ENCODE measurements at regions not wholly inside any gene's neighbourhood (a gene's known extent, or its start where the extent isn't known, plus 50 kb on each side); places are given as distances from the start of the nearest gene placed in this dataset.

DNA sequence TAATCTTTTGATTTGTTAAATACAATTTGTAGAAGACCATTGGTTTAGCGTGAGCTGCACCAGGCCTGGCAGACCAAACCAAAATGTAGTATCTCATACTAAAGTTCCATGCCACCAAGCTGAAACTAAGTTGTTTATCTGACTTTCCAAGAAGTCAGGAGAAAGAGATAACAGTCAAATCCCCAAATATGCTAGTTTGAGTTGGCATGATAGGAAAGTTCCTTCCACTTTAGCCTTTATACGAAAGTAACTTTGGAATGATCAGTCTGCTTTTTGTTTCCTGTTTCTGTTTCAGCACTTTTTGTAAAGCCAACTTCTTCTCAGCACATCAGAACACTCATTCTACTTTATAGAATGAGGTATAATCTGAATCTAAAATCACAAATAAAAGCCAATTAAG lies 449.2 kb downstream of the GRXCR1 start:
- no peak for ATAC-seq (ENCODE audit: insufficient read depth, low FRiP score)
- TF ChIP-seq, protein P1, sequence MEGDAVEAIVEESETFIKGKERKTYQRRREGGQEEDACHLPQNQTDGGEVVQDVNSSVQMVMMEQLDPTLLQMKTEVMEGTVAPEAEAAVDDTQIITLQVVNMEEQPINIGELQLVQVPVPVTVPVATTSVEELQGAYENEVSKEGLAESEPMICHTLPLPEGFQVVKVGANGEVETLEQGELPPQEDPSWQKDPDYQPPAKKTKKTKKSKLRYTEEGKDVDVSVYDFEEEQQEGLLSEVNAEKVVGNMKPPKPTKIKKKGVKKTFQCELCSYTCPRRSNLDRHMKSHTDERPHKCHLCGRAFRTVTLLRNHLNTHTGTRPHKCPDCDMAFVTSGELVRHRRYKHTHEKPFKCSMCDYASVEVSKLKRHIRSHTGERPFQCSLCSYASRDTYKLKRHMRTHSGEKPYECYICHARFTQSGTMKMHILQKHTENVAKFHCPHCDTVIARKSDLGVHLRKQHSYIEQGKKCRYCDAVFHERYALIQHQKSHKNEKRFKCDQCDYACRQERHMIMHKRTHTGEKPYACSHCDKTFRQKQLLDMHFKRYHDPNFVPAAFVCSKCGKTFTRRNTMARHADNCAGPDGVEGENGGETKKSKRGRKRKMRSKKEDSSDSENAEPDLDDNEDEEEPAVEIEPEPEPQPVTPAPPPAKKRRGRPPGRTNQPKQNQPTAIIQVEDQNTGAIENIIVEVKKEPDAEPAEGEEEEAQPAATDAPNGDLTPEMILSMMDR (IDR thresholded peaks at IDR 0.05; ENCODE audit: control extremely low read depth, extremely low read depth) = no peak
- no peak for DNase-seq
- H3K4me3 ChIP-seq = no peak overlapping the region
- no peaks in the 10 kb centered on the region for H3K4me1 ChIP-seq (ENCODE audit: control insufficient read depth in 5 of 5, insufficient read depth in 5 of 5, low read length in 5 of 5)
- H3K9me3 ChIP-seq (ENCODE audit: control insufficient read depth in 4 of 4, insufficient read depth in 3 of 4, low read length in 3 of 4) = no peaks in the 10 kb centered on the region
- WGBS, 2 donors = 62 to 65% methylated on average over 2 of the region's 2 CpGs
- H3K36me3 ChIP-seq (ENCODE audit: control insufficient read depth in 4 of 4, insufficient read depth in 4 of 4, low read length in 4 of 4) = no peaks in the 10 kb centered on the region
- no peaks in the 10 kb centered on the region for H3K27me3 ChIP-seq (ENCODE audit: control insufficient read depth in 3 of 3, insufficient read depth in 3 of 3, low read length in 2 of 3)
- H3K9ac ChIP-seq (ENCODE audit: insufficient read depth in 1 of 2, low read length in 2 of 2) = no peak overlapping the region
- no peak overlapping the region for H3K27ac ChIP-seq (ENCODE audit: low read depth in 1 of 2, low read length in 1 of 2)

DNA sequence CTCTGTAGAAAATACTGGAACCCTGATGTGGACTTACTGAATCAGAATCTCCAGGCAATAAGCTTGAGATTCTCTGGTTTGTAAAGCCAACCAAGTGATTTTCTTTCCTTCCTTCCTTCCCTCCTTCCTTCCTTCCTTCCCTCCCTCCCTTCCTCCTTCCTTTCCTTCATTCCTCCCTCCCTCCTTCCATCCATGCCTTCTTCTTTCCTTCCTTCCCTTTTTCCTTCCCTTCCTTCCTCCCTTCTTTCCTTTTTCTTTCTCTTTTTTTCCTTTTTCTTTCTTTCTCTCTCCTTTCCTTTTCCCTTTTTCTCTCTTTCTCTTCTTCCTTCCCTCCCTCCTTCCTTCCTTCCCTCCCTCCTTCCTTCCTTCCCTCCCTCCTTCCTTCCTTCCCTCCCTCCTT lies 450.8 kb downstream of the GRXCR1 start:
- DNase-seq (no peak), ATAC-seq (ENCODE audit: insufficient read depth, low FRiP score) (no peak)
- Histone ChIP-seq H3K9ac (ENCODE audit: insufficient read depth in 1 of 2, low read length in 2 of 2) (no peak overlapping the region), H3K27ac (ENCODE audit: low read depth in 1 of 2, low read length in 1 of 2) (no peak overlapping the region), H3K4me1 (ENCODE audit: control insufficient read depth in 5 of 5, insufficient read depth in 5 of 5, low read length in 5 of 5) (no peaks in the 10 kb centered on the region), H3K27me3 (ENCODE audit: control insufficient read depth in 3 of 3, insufficient read depth in 3 of 3, low read length in 2 of 3) (no peaks in the 10 kb centered on the region), H3K36me3 (ENCODE audit: control insufficient read depth in 4 of 4, insufficient read depth in 4 of 4, low read length in 4 of 4) (no peaks in the 10 kb centered on the region), H3K4me3 (no peak overlapping the region), H3K9me3 (ENCODE audit: control insufficient read depth in 4 of 4, insufficient read depth in 3 of 4, low read length in 3 of 4) (no peaks in the 10 kb centered on the region)
- TF ChIP-seq, protein P1 (IDR thresholded peaks at IDR 0.05; ENCODE audit: control extremely low read depth, extremely low read depth) = no peak

DNA sequence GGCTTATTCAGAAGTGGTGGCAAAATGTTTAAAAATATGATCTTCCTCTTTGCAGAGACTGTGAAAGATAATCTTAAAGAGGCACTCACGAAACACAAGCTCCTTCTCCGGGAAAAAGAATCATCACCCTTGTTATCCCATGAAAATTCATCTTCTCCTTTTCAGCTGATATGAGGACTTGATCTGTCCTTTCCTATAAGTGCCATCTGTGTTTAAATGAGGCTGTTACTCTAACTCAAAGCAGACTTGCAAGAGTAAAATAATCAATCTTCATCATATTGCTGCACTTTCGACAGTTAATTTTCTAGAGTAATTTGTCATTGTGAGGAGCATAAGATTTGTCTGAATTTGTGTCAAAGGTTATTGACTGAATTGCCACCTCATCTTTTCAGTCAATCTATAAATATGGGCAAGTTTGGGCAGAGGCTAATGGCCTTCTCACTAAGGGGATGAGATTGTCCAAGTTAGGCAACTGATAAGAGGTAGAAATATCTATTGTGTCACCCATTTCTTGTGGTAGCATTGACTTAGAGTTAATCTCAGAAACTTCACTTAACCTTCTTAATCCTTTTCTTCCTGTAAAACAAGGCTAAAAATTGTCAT lies 452.9 kb downstream of the GRXCR1 start:
- TF ChIP-seq, protein P1 (IDR thresholded peaks at IDR 0.05; ENCODE audit: control extremely low read depth, extremely low read depth) = no peak
- ATAC-seq (ENCODE audit: insufficient read depth, low FRiP score) = no peak
- Histone ChIP-seq H3K27me3 (ENCODE audit: control insufficient read depth in 3 of 3, insufficient read depth in 3 of 3, low read length in 2 of 3) (no peaks in the 10 kb centered on the region), H3K27ac (ENCODE audit: low read depth in 1 of 2, low read length in 1 of 2) (no peak overlapping the region), H3K9ac (ENCODE audit: insufficient read depth in 1 of 2, low read length in 2 of 2) (no peak overlapping the region), H3K9me3 (ENCODE audit: control insufficient read depth in 4 of 4, insufficient read depth in 3 of 4, low read length in 3 of 4) (no peaks in the 10 kb centered on the region), H3K4me1 (ENCODE audit: control insufficient read depth in 5 of 5, insufficient read depth in 5 of 5, low read length in 5 of 5) (no peaks in the 10 kb centered on the region), H3K4me3 (no peak overlapping the region), H3K36me3 (ENCODE audit: control insufficient read depth in 4 of 4, insufficient read depth in 4 of 4, low read length in 4 of 4) (no peaks in the 10 kb centered on the region)
- no peak for DNase-seq
- WGBS, 2 donors = 62 to 72% methylated on average over 3 of the region's 3 CpGs

DNA sequence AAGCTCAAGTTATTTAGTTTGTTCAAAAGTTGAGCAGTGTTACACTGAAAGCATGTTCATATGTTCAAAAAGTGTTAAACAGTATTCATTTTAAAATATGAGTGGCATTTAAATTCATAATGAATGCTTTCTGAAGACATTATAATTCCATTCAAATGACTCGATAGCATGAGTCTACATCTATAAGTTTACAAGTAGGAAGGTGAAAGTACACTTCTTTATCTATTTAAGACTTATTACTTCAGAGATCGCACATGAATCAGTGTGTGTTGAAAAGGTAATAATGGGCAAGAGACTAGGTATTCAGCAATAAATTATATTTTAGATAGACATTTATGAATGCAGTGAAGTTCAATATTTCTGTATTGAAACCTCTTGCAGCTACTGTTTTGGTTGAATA lies 456.1 kb downstream of the GRXCR1 start:
- no peaks in the 10 kb centered on the region for H3K27me3 ChIP-seq (ENCODE audit: control insufficient read depth in 3 of 3, insufficient read depth in 3 of 3, low read length in 2 of 3)
- ATAC-seq (ENCODE audit: insufficient read depth, low FRiP score) = no peak
- H3K27ac ChIP-seq (ENCODE audit: low read depth in 1 of 2, low read length in 1 of 2) = no peak overlapping the region
- DNase-seq = no peak
- no peak overlapping the region for H3K9ac ChIP-seq (ENCODE audit: insufficient read depth in 1 of 2, low read length in 2 of 2)
- WGBS, 2 donors = 92 to 95% methylated on average over 2 of the region's 2 CpGs
- no peaks in the 10 kb centered on the region for H3K36me3 ChIP-seq (ENCODE audit: control insufficient read depth in 4 of 4, insufficient read depth in 4 of 4, low read length in 4 of 4)
- no peak overlapping the region for H3K4me3 ChIP-seq
- H3K4me1 ChIP-seq (ENCODE audit: control insufficient read depth in 5 of 5, insufficient read depth in 5 of 5, low read length in 5 of 5) = no peaks in the 10 kb centered on the region
- TF ChIP-seq, protein P1 (IDR thresholded peaks at IDR 0.05; ENCODE audit: control extremely low read depth, extremely low read depth) = no peak
- H3K9me3 ChIP-seq (ENCODE audit: control insufficient read depth in 4 of 4, insufficient read depth in 3 of 4, low read length in 3 of 4) = no peaks in the 10 kb centered on the region

Data from lung (tissue), 11 donors.